ENCODE measurements at regions not wholly inside any gene's neighbourhood (a gene's known extent, or its start where the extent isn't known, plus 50 kb on each side); places are given as distances from the start of the nearest gene placed in this dataset.

- no peak for DNase-seq
- intact Hi-C loops (cut with DNase I) = loop anchor here in 1 of 2 donors (10.0 kb wide), 1 partner anchor 171 kb away; the partner anchor contains the start of gene PTGER3
- peak; percentile 60 for ATAC-seq (ENCODE audit: low FRiP score)
- Histone ChIP-seq H3K4me1 (ENCODE audit: control insufficient read depth in 1 of 2, insufficient read depth in 2 of 2, low read length in 2 of 2) (peaks cover 0 to 10% of the 10 kb centered on the region in 2 donors), H3K36me3 (ENCODE audit: control insufficient read depth in 1 of 2, insufficient read depth in 2 of 2, low read length in 1 of 2) (no peaks in the 10 kb centered on the region), H3K27ac (ENCODE audit: low read depth in 1 of 2, low read length in 2 of 2) (peak overlapping the region; percentile 10 to 49), H3K27me3 (ENCODE audit: control insufficient read depth in 1 of 2, insufficient read depth in 2 of 2, low read length in 1 of 2) (no peaks in the 10 kb centered on the region), H3K4me3 (ENCODE audit: low read length in 2 of 2) (no peak overlapping the region), H3K9me3 (ENCODE audit: control insufficient read depth, low read length) (no peaks in the 10 kb centered on the region)
- WGBS, 2 donors = 0 to 9% methylated on average over 2 of the region's 2 CpGs
Measured at GRCh38 chr1:70874063-70874462, 173.6 kb downstream of the PTGER3 start.

GRCh38 chr1:70874818-70875217, 172.8 kb downstream of the PTGER3 start:
- H3K9me3 ChIP-seq (ENCODE audit: control insufficient read depth, low read length) = no peaks in the 10 kb centered on the region
- 16 to 19% methylated on average over 1 of the region's 1 CpG for WGBS, 2 donors
- no peak overlapping the region for H3K4me3 ChIP-seq (ENCODE audit: low read length in 2 of 2)
- H3K36me3 ChIP-seq (ENCODE audit: control insufficient read depth in 1 of 2, insufficient read depth in 2 of 2, low read length in 1 of 2) = no peaks in the 10 kb centered on the region
- ATAC-seq (ENCODE audit: low FRiP score) (no peak), DNase-seq (no peak)
- peaks cover 0 to 10% of the 10 kb centered on the region in 2 donors for H3K4me1 ChIP-seq (ENCODE audit: control insufficient read depth in 1 of 2, insufficient read depth in 2 of 2, low read length in 2 of 2)
- intact Hi-C loops (cut with DNase I) = loop anchor here (5.0 to 10.0 kb wide), 2 partner anchors 157 to 170 kb away; partner anchors contain the start of gene PTGER3 (in 1 of the 2)
- H3K27ac ChIP-seq (ENCODE audit: low read depth in 1 of 2, low read length in 2 of 2) = peak overlapping the region; percentile 21 to 49
- H3K27me3 ChIP-seq (ENCODE audit: control insufficient read depth in 1 of 2, insufficient read depth in 2 of 2, low read length in 1 of 2) = no peaks in the 10 kb centered on the region

- Histone ChIP-seq H3K27ac (ENCODE audit: low read depth in 1 of 2, low read length in 2 of 2) (no peak overlapping the region), H3K4me3 (ENCODE audit: low read length in 2 of 2) (no peak overlapping the region), H3K27me3 (ENCODE audit: control insufficient read depth in 1 of 2, insufficient read depth in 2 of 2, low read length in 1 of 2) (no peaks in the 10 kb centered on the region), H3K36me3 (ENCODE audit: control insufficient read depth in 1 of 2, insufficient read depth in 2 of 2, low read length in 1 of 2) (no peaks in the 10 kb centered on the region), H3K9me3 (ENCODE audit: control insufficient read depth, low read length) (no peaks in the 10 kb centered on the region), H3K4me1 (ENCODE audit: control insufficient read depth in 1 of 2, insufficient read depth in 2 of 2, low read length in 2 of 2) (peaks cover 0 to 4% of the 10 kb centered on the region in 2 donors)
- DNase-seq = no peak
- ATAC-seq (ENCODE audit: low FRiP score) = no peak
- intact Hi-C loops (cut with DNase I) = loop anchor here (5.0 to 10.0 kb wide), 2 partner anchors 155 to 167 kb away; partner anchors contain the start of gene PTGER3 (in 1 of the 2)
- WGBS, 2 donors = 89 to 93% methylated on average over 3 of the region's 3 CpGs
Measured at GRCh38 chr1:70877343-70877742, 170.3 kb downstream of the PTGER3 start.

- H3K36me3 ChIP-seq (ENCODE audit: control insufficient read depth in 1 of 2, insufficient read depth in 2 of 2, low read length in 1 of 2) = no peaks in the 10 kb centered on the region
- intact Hi-C loops (cut with DNase I) = no loop called here
- no peak overlapping the region for H3K27ac ChIP-seq (ENCODE audit: low read depth in 1 of 2, low read length in 2 of 2)
- WGBS, 2 donors = 17% methylated on average over 3 of the region's 3 CpGs
- no peaks in the 10 kb centered on the region for H3K27me3 ChIP-seq (ENCODE audit: control insufficient read depth in 1 of 2, insufficient read depth in 2 of 2, low read length in 1 of 2)
- no peak for ATAC-seq (ENCODE audit: low FRiP score)
- no peak for DNase-seq
- no peaks in the 10 kb centered on the region for H3K9me3 ChIP-seq (ENCODE audit: control insufficient read depth, low read length)
- H3K4me3 ChIP-seq (ENCODE audit: low read length in 2 of 2) = no peak overlapping the region
- peaks cover 0 to 2% of the 10 kb centered on the region in 2 donors for H3K4me1 ChIP-seq (ENCODE audit: control insufficient read depth in 1 of 2, insufficient read depth in 2 of 2, low read length in 2 of 2)
Measured at GRCh38 chr1:70887936-70888335, 159.7 kb downstream of the PTGER3 start.

GRCh38 chr1:70888722-70889121, 158.9 kb downstream of the PTGER3 start:
- Histone ChIP-seq H3K4me3 (ENCODE audit: low read length in 2 of 2) (no peak overlapping the region), H3K4me1 (ENCODE audit: control insufficient read depth in 1 of 2, insufficient read depth in 2 of 2, low read length in 2 of 2) (peaks cover 0 to 2% of the 10 kb centered on the region in 2 donors), H3K27me3 (ENCODE audit: control insufficient read depth in 1 of 2, insufficient read depth in 2 of 2, low read length in 1 of 2) (no peaks in the 10 kb centered on the region), H3K36me3 (ENCODE audit: control insufficient read depth in 1 of 2, insufficient read depth in 2 of 2, low read length in 1 of 2) (no peaks in the 10 kb centered on the region), H3K27ac (ENCODE audit: low read depth in 1 of 2, low read length in 2 of 2) (no peak overlapping the region), H3K9me3 (ENCODE audit: control insufficient read depth, low read length) (no peaks in the 10 kb centered on the region)
- ATAC-seq (ENCODE audit: low FRiP score) = no peak
- 93 to 95% methylated on average over 4 of the region's 4 CpGs for WGBS, 2 donors
- intact Hi-C loops (cut with DNase I) = no loop called here
- DNase-seq = no peak

GRCh38 chr1:70890408-70890807, 157.2 kb downstream of the PTGER3 start:
- Histone ChIP-seq H3K4me3 (ENCODE audit: low read length in 2 of 2) (no peak overlapping the region), H3K9me3 (ENCODE audit: control insufficient read depth, low read length) (no peaks in the 10 kb centered on the region), H3K27me3 (ENCODE audit: control insufficient read depth in 1 of 2, insufficient read depth in 2 of 2, low read length in 1 of 2) (no peaks in the 10 kb centered on the region), H3K4me1 (ENCODE audit: control insufficient read depth in 1 of 2, insufficient read depth in 2 of 2, low read length in 2 of 2) (peaks cover 0 to 2% of the 10 kb centered on the region in 2 donors), H3K36me3 (ENCODE audit: control insufficient read depth in 1 of 2, insufficient read depth in 2 of 2, low read length in 1 of 2) (no peaks in the 10 kb centered on the region), H3K27ac (ENCODE audit: low read depth in 1 of 2, low read length in 2 of 2) (no peak overlapping the region)
- WGBS, 2 donors = 75 to 85% methylated on average over 2 of the region's 2 CpGs
- ATAC-seq (ENCODE audit: low FRiP score) (no peak), DNase-seq (no peak)
- intact Hi-C loops (cut with DNase I) = loop anchor here in 1 of 2 donors (10.0 kb wide), 1 partner anchor 176 kb away; no protein-coding TSS in a partner anchor

- Histone ChIP-seq H3K36me3 (ENCODE audit: control insufficient read depth in 1 of 2, insufficient read depth in 2 of 2, low read length in 1 of 2) (no peaks in the 10 kb centered on the region), H3K4me3 (ENCODE audit: low read length in 2 of 2) (no peak overlapping the region), H3K27me3 (ENCODE audit: control insufficient read depth in 1 of 2, insufficient read depth in 2 of 2, low read length in 1 of 2) (no peaks in the 10 kb centered on the region), H3K4me1 (ENCODE audit: control insufficient read depth in 1 of 2, insufficient read depth in 2 of 2, low read length in 2 of 2) (peaks cover 0 to 2% of the 10 kb centered on the region in 2 donors), H3K27ac (ENCODE audit: low read depth in 1 of 2, low read length in 2 of 2) (no peak overlapping the region), H3K9me3 (ENCODE audit: control insufficient read depth, low read length) (no peaks in the 10 kb centered on the region)
- intact Hi-C loops (cut with DNase I) = loop anchor here in 1 of 2 donors (10.0 kb wide), 1 partner anchor 176 kb away; no protein-coding TSS in a partner anchor
- no peak for ATAC-seq (ENCODE audit: low FRiP score)
- DNase-seq = no peak
Measured at GRCh38 chr1:70891051-70891843, 156.4 kb downstream of the PTGER3 start.

- ATAC-seq (ENCODE audit: low FRiP score) (no peak), DNase-seq (no peak)
- peaks cover 0 to 2% of the 10 kb centered on the region in 2 donors for H3K4me1 ChIP-seq (ENCODE audit: control insufficient read depth in 1 of 2, insufficient read depth in 2 of 2, low read length in 2 of 2)
- 97 to 100% methylated on average over 2 of the region's 2 CpGs for WGBS, 2 donors
- peak overlapping the region in 1 of 2 donors; percentile 22 for H3K27ac ChIP-seq (ENCODE audit: low read depth in 1 of 2, low read length in 2 of 2)
- H3K36me3 ChIP-seq (ENCODE audit: control insufficient read depth in 1 of 2, insufficient read depth in 2 of 2, low read length in 1 of 2) = no peaks in the 10 kb centered on the region
- intact Hi-C loops (cut with DNase I) = loop anchor here in 1 of 2 donors (10.0 kb wide), 1 partner anchor 177 kb away; no protein-coding TSS in a partner anchor
- no peak overlapping the region for H3K4me3 ChIP-seq (ENCODE audit: low read length in 2 of 2)
- H3K9me3 ChIP-seq (ENCODE audit: control insufficient read depth, low read length) = no peaks in the 10 kb centered on the region
- no peaks in the 10 kb centered on the region for H3K27me3 ChIP-seq (ENCODE audit: control insufficient read depth in 1 of 2, insufficient read depth in 2 of 2, low read length in 1 of 2)
Measured at GRCh38 chr1:70892140-70892539, 155.5 kb downstream of the PTGER3 start.

- no peak overlapping the region for H3K27ac ChIP-seq (ENCODE audit: low read depth in 1 of 2, low read length in 2 of 2)
- H3K4me1 ChIP-seq (ENCODE audit: control insufficient read depth in 1 of 2, insufficient read depth in 2 of 2, low read length in 2 of 2) = peaks cover 0 to 2% of the 10 kb centered on the region in 2 donors
- no peak overlapping the region for H3K4me3 ChIP-seq (ENCODE audit: low read length in 2 of 2)
- intact Hi-C loops (cut with DNase I) = loop anchor here in 1 of 2 donors (10.0 kb wide), 1 partner anchor 178 kb away; no protein-coding TSS in a partner anchor
- 30 to 39% methylated on average over 1 of the region's 1 CpG for WGBS, 2 donors
- H3K27me3 ChIP-seq (ENCODE audit: control insufficient read depth in 1 of 2, insufficient read depth in 2 of 2, low read length in 1 of 2) = no peaks in the 10 kb centered on the region
- H3K9me3 ChIP-seq (ENCODE audit: control insufficient read depth, low read length) = no peaks in the 10 kb centered on the region
- no peak for ATAC-seq (ENCODE audit: low FRiP score)
- DNase-seq = no peak
- no peaks in the 10 kb centered on the region for H3K36me3 ChIP-seq (ENCODE audit: control insufficient read depth in 1 of 2, insufficient read depth in 2 of 2, low read length in 1 of 2)
Measured at GRCh38 chr1:70892930-70893329, 154.7 kb downstream of the PTGER3 start.

All from aorta (tissue), 5 donors.